ENCODE measurements at regions not wholly inside any gene's neighbourhood (a gene's known extent, or its start where the extent isn't known, plus 50 kb on each side); places are given as distances from the start of the nearest gene placed in this dataset.

GRCh38 chr3:102630531-102630930, 195.7 kb downstream of the ZPLD1 start:
- no peaks in the 10 kb centered on the region for H3F3A ChIP-seq (ENCODE audit: insufficient read depth, low read length)
- H3K4me2 ChIP-seq (ENCODE audit: low read depth, low read length), result no peak overlapping the region
- no peak overlapping the region for H2AFZ ChIP-seq (ENCODE audit: low read length)
- H3K79me2 ChIP-seq (ENCODE audit: low read length), result no peaks in the 10 kb centered on the region
- no peaks in the 10 kb centered on the region for H3K27me3 ChIP-seq (replicated peaks; ENCODE audit: insufficient read depth, low read length)
- H3K9me2 ChIP-seq (replicated peaks; ENCODE audit: insufficient read depth, low read length), result no peaks in the 10 kb centered on the region
- no peaks in the 10 kb centered on the region for H4K20me1 ChIP-seq (ENCODE audit: insufficient read depth, low read length)
- no peak overlapping the region for H3K9ac ChIP-seq (ENCODE audit: low read length)
- no peak overlapping the region for H3K27ac ChIP-seq (ENCODE audit: low read length)
- no peak for DNase-seq
- H3K4me3 ChIP-seq (ENCODE audit: low read length), result no peak overlapping the region
- no peaks in the 10 kb centered on the region for H3K9me3 ChIP-seq (replicated peaks; ENCODE audit: insufficient read depth, low read length)
- no peaks in the 10 kb centered on the region for H3K4me1 ChIP-seq (ENCODE audit: low read length)
- H3K36me3 ChIP-seq (replicated peaks; ENCODE audit: insufficient read depth, low read length), result no peaks in the 10 kb centered on the region
- TF ChIP-seq, protein P1, sequence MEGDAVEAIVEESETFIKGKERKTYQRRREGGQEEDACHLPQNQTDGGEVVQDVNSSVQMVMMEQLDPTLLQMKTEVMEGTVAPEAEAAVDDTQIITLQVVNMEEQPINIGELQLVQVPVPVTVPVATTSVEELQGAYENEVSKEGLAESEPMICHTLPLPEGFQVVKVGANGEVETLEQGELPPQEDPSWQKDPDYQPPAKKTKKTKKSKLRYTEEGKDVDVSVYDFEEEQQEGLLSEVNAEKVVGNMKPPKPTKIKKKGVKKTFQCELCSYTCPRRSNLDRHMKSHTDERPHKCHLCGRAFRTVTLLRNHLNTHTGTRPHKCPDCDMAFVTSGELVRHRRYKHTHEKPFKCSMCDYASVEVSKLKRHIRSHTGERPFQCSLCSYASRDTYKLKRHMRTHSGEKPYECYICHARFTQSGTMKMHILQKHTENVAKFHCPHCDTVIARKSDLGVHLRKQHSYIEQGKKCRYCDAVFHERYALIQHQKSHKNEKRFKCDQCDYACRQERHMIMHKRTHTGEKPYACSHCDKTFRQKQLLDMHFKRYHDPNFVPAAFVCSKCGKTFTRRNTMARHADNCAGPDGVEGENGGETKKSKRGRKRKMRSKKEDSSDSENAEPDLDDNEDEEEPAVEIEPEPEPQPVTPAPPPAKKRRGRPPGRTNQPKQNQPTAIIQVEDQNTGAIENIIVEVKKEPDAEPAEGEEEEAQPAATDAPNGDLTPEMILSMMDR (IDR thresholded peaks at IDR 0.05; ENCODE audit: low read length), result no peak
- TF ChIP-seq EZH2phosphoT487 (IDR thresholded peaks at IDR 0.05; ENCODE audit: low read length), result no peak
- no peak for TF ChIP-seq EZH2 (optimal IDR thresholded peaks at IDR 0.05; ENCODE audit: low read depth, low read length)

- no peaks in the 10 kb centered on the region for H4K20me1 ChIP-seq (ENCODE audit: insufficient read depth, low read length)
- H3K27me3 ChIP-seq (replicated peaks; ENCODE audit: insufficient read depth, low read length), result no peaks in the 10 kb centered on the region
- no peak overlapping the region for H3K4me2 ChIP-seq (ENCODE audit: low read depth, low read length)
- no peak for DNase-seq
- H3K36me3 ChIP-seq (replicated peaks; ENCODE audit: insufficient read depth, low read length), result no peaks in the 10 kb centered on the region
- no peak overlapping the region for H3K27ac ChIP-seq (ENCODE audit: low read length)
- no peak overlapping the region for H3K4me3 ChIP-seq (ENCODE audit: low read length)
- H3K9ac ChIP-seq (ENCODE audit: low read length), result no peak overlapping the region
- no peak overlapping the region for H2AFZ ChIP-seq (ENCODE audit: low read length)
- TF ChIP-seq EZH2 (optimal IDR thresholded peaks at IDR 0.05; ENCODE audit: low read depth, low read length) (no peak), EZH2phosphoT487 (IDR thresholded peaks at IDR 0.05; ENCODE audit: low read length) (no peak)
- TF ChIP-seq, protein P1 (IDR thresholded peaks at IDR 0.05; ENCODE audit: low read length), result no peak
- H3K9me2 ChIP-seq (replicated peaks; ENCODE audit: insufficient read depth, low read length), result 0 out of 2 replicates have a peak, but pooled peaks cover 4% of the 10 kb centered on the region
- no peaks in the 10 kb centered on the region for H3F3A ChIP-seq (ENCODE audit: insufficient read depth, low read length)
- no peaks in the 10 kb centered on the region for H3K4me1 ChIP-seq (ENCODE audit: low read length)
- no peaks in the 10 kb centered on the region for H3K9me3 ChIP-seq (replicated peaks; ENCODE audit: insufficient read depth, low read length)
- no peaks in the 10 kb centered on the region for H3K79me2 ChIP-seq (ENCODE audit: low read length)
Measured at GRCh38 chr3:102643546-102643945, 208.7 kb downstream of the ZPLD1 start.

DNA sequence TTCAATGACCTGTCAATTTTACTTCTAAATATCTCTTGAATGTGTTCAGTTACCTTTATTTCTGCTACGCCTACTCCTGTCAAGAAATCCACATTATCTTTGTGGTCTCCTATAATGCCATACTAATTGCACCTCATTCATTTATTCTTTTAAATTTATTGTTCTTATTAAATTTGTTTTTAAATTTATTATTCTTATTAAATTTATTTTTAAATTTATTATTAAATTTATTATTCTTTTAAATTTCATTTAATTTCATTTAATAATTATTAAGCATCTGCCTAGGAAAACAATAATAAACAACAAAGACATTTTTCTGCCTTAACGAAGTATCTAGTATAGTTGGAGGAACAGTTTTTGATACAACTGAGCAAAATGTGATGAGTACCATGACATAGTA, 211.7 kb downstream of the ZPLD1 start:
- Histone ChIP-seq H3K4me3 (ENCODE audit: low read length) (no peak overlapping the region), H3F3A (ENCODE audit: insufficient read depth, low read length) (no peaks in the 10 kb centered on the region), H3K27ac (ENCODE audit: low read length) (no peak overlapping the region), H3K9ac (ENCODE audit: low read length) (no peak overlapping the region), H3K9me2 (replicated peaks; ENCODE audit: insufficient read depth, low read length) (no peaks in the 10 kb centered on the region), H3K4me2 (ENCODE audit: low read depth, low read length) (no peak overlapping the region), H3K79me2 (ENCODE audit: low read length) (no peaks in the 10 kb centered on the region), H4K20me1 (ENCODE audit: insufficient read depth, low read length) (no peaks in the 10 kb centered on the region), H2AFZ (ENCODE audit: low read length) (no peak overlapping the region), H3K4me1 (ENCODE audit: low read length) (no peaks in the 10 kb centered on the region), H3K9me3 (replicated peaks; ENCODE audit: insufficient read depth, low read length) (no peaks in the 10 kb centered on the region), H3K27me3 (replicated peaks; ENCODE audit: insufficient read depth, low read length) (no peaks in the 10 kb centered on the region), H3K36me3 (replicated peaks; ENCODE audit: insufficient read depth, low read length) (no peaks in the 10 kb centered on the region)
- DNase-seq, result no peak
- TF ChIP-seq EZH2phosphoT487 (IDR thresholded peaks at IDR 0.05; ENCODE audit: low read length) (no peak), EZH2 (optimal IDR thresholded peaks at IDR 0.05; ENCODE audit: low read depth, low read length) (no peak)
- TF ChIP-seq, protein P1 (IDR thresholded peaks at IDR 0.05; ENCODE audit: low read length), result no peak

All from MM.1S (cell line).